Choroid plexus epithelial cell (primary cell): ENCODE measurements at regions not wholly inside any gene's neighbourhood (a gene's known extent, or its start where the extent isn't known, plus 50 kb on each side); places are given as distances from the start of the nearest gene placed in this dataset.
"Not testable (repeated sequence)": the region's sequence is repeated elsewhere in the genome, so short reads cannot be mapped to it uniquely, and the experiment has no call there.

ENCODE experiments used
- DNase-seq: peaks from one replicate; pipeline ENCODE4 v3.0.0-alpha.2; 2010; ENCODE audit warnings: low read depth
- H3K4me3 ChIP-seq: 2 replicates; pipeline ENCODE4 v1.5.1; 2011; ENCODE audit warnings: low read depth, mild to moderate bottlenecking, control low read depth, low read length, moderate library complexity
- TF ChIP-seq, protein P1 (sequence below): conservative IDR thresholded peaks from 2 replicates; pipeline ENCODE4 v1.5.1; 2011; ENCODE audit warnings: low read depth, mild to moderate bottlenecking, control low read depth, inconsistent platforms, low read length, moderate library complexity

DNA sequence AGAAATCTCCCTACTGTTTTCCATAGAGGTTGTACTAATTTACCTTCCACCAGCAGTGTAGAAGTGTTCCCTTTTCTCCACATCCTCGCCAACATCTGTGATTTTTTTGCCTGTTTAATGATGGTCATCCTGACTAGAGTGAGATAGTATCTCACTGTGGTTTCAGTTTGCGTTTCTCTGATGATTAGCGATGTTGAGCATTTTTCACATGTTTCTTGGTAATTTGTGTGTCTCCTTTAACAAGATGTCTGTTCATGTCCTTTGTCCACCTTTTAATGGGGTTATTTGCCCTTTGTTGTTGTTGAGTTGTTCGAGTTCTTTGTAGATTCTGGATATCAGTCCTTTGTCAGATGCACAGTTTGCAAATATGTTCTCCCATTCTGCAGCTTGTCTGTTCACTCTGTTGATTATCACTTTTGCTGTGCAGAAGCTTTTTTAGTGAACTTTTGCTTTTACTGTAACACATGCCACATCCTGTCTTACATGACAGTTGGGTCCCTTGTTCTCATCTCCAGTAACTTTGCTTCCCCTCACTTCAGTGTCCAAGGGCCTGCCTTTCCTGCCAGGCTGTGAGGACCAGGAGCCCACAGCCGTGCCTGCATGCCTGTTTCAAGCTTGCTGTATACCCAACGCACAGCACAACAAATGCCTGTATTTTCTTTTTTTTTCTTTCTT lies 64.9 kb downstream of the SPRING1 start:
- DNase-seq: no peak
- no peak overlapping the region for H3K4me3 ChIP-seq
- TF ChIP-seq, protein P1, sequence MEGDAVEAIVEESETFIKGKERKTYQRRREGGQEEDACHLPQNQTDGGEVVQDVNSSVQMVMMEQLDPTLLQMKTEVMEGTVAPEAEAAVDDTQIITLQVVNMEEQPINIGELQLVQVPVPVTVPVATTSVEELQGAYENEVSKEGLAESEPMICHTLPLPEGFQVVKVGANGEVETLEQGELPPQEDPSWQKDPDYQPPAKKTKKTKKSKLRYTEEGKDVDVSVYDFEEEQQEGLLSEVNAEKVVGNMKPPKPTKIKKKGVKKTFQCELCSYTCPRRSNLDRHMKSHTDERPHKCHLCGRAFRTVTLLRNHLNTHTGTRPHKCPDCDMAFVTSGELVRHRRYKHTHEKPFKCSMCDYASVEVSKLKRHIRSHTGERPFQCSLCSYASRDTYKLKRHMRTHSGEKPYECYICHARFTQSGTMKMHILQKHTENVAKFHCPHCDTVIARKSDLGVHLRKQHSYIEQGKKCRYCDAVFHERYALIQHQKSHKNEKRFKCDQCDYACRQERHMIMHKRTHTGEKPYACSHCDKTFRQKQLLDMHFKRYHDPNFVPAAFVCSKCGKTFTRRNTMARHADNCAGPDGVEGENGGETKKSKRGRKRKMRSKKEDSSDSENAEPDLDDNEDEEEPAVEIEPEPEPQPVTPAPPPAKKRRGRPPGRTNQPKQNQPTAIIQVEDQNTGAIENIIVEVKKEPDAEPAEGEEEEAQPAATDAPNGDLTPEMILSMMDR: no peak

DNA sequence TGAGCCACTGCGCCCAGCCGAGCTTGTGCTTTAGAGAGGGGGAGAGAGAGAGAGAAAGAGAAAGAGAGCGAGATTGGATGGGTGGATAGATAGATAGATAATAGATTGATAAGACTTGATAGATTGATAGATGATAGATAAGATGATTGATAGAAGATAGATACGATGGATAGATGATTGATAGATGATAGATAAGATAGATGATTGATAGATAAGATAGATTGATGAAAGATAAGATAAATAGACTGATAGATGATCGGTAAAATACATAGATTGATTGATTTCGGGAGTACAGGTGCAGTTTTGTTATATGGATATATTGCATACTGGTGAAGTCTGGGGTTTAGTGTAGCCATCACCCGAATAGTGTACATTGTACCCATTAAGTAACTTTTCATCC lies 65.9 kb downstream of the SPRING1 start:
- DNase-seq: no peak
- TF ChIP-seq, protein P1: no peak
- no peak overlapping the region for H3K4me3 ChIP-seq

DNA sequence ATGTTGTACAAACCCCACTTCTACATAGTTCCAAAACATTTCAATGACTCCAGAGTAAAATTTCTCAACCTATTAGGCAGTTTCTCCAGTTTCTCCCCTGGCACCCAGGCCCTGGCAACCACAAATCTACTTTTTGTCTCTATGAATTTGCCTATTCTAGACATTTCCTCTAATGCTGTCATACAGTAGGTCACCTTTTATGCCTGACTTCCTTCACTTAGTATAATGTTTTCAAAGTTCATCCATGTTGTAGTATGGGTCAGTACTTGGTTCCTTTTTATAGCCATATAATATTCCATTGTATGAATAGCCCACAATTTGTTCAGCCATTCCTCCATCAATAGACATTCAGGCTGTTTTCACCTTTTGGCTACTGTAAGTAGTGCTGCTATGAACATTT lies 67.0 kb downstream of the SPRING1 start:
- TF ChIP-seq, protein P1: no peak
- DNase-seq: no peak
- no peak overlapping the region for H3K4me3 ChIP-seq

DNA sequence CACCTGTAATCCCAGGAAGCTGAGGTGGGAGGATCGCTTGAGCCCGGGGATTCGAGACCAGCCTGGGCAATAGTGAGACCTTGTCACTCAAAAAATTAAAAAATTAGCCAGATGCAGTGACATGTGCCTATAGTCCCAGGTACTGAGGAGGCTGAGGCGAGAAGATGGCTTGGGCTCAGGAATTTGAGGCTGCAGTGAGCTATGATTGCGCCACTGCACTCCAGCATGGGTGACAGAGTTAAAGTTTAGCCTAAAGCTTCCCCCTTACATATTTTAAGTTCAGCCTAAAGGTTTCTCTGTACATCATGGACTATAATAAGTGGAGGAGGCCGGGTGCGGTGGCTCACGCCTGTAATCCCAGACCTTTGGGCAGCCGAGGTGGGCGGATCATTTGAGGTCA lies 70.1 kb downstream of the SPRING1 start:
- TF ChIP-seq, protein P1: no peak
- no peak for DNase-seq
- no peak overlapping the region for H3K4me3 ChIP-seq

DNA sequence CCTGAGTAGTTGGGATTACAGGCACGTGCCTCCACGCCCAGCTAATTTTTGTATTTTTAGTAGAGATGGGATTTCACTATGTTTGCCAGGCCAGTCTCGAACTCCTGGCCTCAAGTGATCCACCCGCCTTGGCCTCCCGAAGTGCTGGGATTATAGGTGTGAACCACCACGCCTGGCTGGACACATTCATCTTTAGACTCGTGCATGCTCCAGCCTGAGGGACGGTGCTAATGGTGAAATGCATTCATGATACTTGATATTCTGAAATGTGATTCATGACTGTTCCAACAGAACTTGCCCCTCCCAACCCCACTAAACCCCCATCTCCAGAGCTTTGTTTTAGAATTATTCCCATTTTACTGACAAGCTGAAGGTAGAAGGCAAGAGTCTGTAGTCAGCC lies 71.0 kb downstream of the SPRING1 start:
- DNase-seq, H3K4me3 ChIP-seq: not testable (repeated sequence)

DNA sequence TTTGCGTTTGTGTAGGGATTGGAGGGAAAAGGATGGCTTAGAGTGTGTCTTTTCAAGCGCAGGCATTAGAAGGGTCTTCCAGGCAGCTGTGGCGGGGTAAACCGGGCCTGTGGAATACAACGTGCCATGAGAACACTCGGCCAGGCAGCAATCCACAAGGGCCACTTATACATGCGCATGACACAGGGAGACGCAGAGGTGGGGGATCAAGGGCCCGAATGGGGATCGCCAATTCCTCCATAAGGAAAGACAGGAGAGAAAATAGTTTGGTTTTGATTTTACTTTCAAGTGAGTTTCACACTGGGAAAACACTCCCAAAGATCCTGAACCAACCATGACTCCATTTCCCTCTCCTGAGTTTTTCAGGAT lies 71.6 kb downstream of the SPRING1 start:
- TF ChIP-seq, protein P1: no peak
- H3K4me3 ChIP-seq: no peak overlapping the region
- DNase-seq: no peak

DNA sequence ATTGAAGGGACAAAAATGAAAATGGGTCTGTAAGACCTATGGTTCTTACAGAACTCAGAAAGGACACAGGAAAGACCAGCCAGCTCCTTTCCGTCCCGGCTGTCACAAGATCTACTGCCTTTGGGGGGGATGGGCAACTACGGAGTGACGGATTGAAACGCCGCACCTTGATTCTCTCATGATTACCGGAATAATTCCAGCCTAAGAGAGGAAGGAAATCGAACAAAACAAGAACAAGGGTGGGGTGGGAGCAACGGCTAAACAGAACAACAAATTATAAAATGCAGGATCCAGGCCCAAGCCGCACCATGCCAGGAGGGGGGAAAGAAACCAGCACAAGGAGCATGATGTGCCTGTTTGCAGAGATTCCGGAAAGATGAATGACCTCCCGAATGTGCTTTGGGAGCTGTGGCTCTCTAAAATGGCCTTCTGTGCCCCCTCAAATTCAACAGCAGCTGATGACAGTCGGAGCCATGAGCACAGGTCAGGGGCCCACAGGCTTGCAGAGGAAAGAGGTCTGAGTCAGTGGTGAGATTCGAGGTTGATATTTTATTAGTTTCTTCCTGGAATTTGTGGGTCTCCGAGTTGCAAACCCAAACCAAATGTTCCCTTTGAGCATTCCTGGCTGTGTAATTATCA lies 72.1 kb downstream of the SPRING1 start:
- DNase-seq: no peak
- no peak overlapping the region for H3K4me3 ChIP-seq
- TF ChIP-seq, protein P1: no peak
